H1 (cell line): ENCODE measurements at regions not wholly inside any gene's neighbourhood (a gene's known extent, or its start where the extent isn't known, plus 50 kb on each side); places are given as distances from the start of the nearest gene placed in this dataset.
"Not testable (repeated sequence)": the region's sequence is repeated elsewhere in the genome, so short reads cannot be mapped to it uniquely, and the experiment has no call there.

Experiments
- CTCF ChIA-PET: fragments of 300-600 bp; sonication (Branson Sonifier 250); formaldehyde crosslinking; loops from one replicate; lab custom pipeline; 2021; ENCODE audit not compliant: partially characterized antibody; lab: Charles Lee
- POLR2A ChIA-PET: fragments of 300-600 bp; sonication (Branson Sonifier 250); formaldehyde crosslinking; loops from one replicate; lab custom pipeline; 2021; ENCODE audit warnings: inconsistent platforms; ENCODE audit not compliant: partially characterized antibody; lab: Charles Lee
- DNase-seq, 2 experiments: peaks; one replicate each; pipeline versions ENCODE4 v3.0.0 to v3.0.0-alpha.2; 2010 to 2022; ENCODE audit warnings: low spot score in 2 of 2, low read depth in 1 of 2, mixed read lengths in 1 of 2
- FAIRE-seq: peaks from 2 replicates; lab custom pipeline; 2011; peaks lifted over from hg19 to GRCh38; lab: Jason Lieb, UNC
- H2AFZ ChIP-seq: 2 replicates; pipeline ENCODE4 v1.8.1; 2012; ENCODE audit warnings: low read length, inconsistent platforms
- H2AK5ac ChIP-seq: 2 replicates; pipeline ENCODE4 v1.6.1; 2013; ENCODE audit warnings: low read depth, low read length
- H2BK120ac ChIP-seq: replicated peaks from 2 replicates; pipeline ENCODE3; 2013; ENCODE audit warnings: low read depth, low read length, inconsistent platforms
- H2BK12ac ChIP-seq: 2 replicates; pipeline ENCODE4 v1.6.1; 2013; ENCODE audit warnings: low read depth, low read length
- H2BK15ac ChIP-seq: 2 replicates; pipeline ENCODE4 v1.6.1; 2013; ENCODE audit warnings: low read length
- H2BK20ac ChIP-seq: 2 replicates; pipeline ENCODE4 v1.6.1; 2013; ENCODE audit warnings: low read length
- H2BK5ac ChIP-seq: 2 replicates; pipeline ENCODE4 v1.6.1; 2013; ENCODE audit warnings: low read depth, low read length
- H3K14ac ChIP-seq: 2 replicates; pipeline ENCODE4 v1.6.1; 2013; ENCODE audit warnings: inconsistent platforms; ENCODE audit not compliant: insufficient read length
- H3K18ac ChIP-seq: 2 replicates; pipeline ENCODE4 v1.6.1; 2013; ENCODE audit warnings: low read length; ENCODE audit errors: extremely low read depth
- H3K23ac ChIP-seq: 2 replicates; pipeline ENCODE4 v1.6.1; 2013; ENCODE audit warnings: inconsistent platforms; ENCODE audit not compliant: insufficient read length
- H3K23me2 ChIP-seq: 2 replicates; pipeline ENCODE4 v1.6.1; 2013; ENCODE audit warnings: low read depth, low read length
- H3K27ac ChIP-seq: 2 replicates; pipeline ENCODE4 v1.6.1; 2011; ENCODE audit warnings: low read depth, low read length, inconsistent platforms
- H3K27me3 ChIP-seq, 4 experiments: replicated peaks in 1 of 4; 1 replicate in 1 of 4; 2 replicates in 3 of 4; pipeline versions ENCODE4 v1.6.1 to v1.8.1; 2011 to 2013; ENCODE audit warnings: low read length in 3 of 4, mild to moderate bottlenecking in 3 of 4, inconsistent platforms in 2 of 4, mixed read lengths in 2 of 4, moderate library complexity in 1 of 4; ENCODE audit not compliant: control insufficient read depth in 3 of 4, insufficient read depth in 3 of 4; ENCODE audit errors: extremely low read depth in 1 of 4
- H3K36me3 ChIP-seq, 4 experiments: 2 replicates each; pipeline versions ENCODE4 v1.6.1 to v1.8.1; 2011 to 2013; ENCODE audit warnings: mild to moderate bottlenecking in 4 of 4, low read length in 3 of 4, moderate library complexity in 2 of 4, control low read depth in 1 of 4, inconsistent platforms in 1 of 4; ENCODE audit not compliant: insufficient read depth in 4 of 4, control insufficient read depth in 2 of 4
- H3K4ac ChIP-seq: replicated peaks from 2 replicates; pipeline ENCODE3; 2013; ENCODE audit warnings: low read length, low read depth, mixed read lengths, inconsistent platforms; ENCODE audit not compliant: insufficient read length
- H3K4me1 ChIP-seq, 4 experiments: replicated peaks in 1 of 4; 1 replicate in 1 of 4; 2 replicates in 3 of 4; pipeline versions ENCODE4 v1.6.1 to v1.8.1; 2011 to 2013; ENCODE audit warnings: low read length in 3 of 4, inconsistent platforms in 2 of 4, mixed read lengths in 1 of 4; ENCODE audit not compliant: insufficient read depth in 4 of 4, control insufficient read depth in 3 of 4
- H3K4me2 ChIP-seq, 2 experiments: 2 replicates each; pipeline versions ENCODE4 v1.6.1 to v1.8.1; 2011 to 2013; ENCODE audit warnings: low read depth in 2 of 2, low read length in 2 of 2, control low read depth in 1 of 2, inconsistent platforms in 1 of 2, mild to moderate bottlenecking in 1 of 2; ENCODE audit not compliant: insufficient read depth in 1 of 2
- H3K4me3 ChIP-seq, 4 experiments: fragments of 200-600, 300-600 bp in 1 of 4; sonication (generic), shearing (Covaris generic), sonication (Bioruptor Twin) in 1 of 4; 2 replicates each; pipeline versions ENCODE4 v1.5.1 to v1.8.1; 2011 to 2016; ENCODE audit warnings: low read length in 4 of 4, low read depth in 3 of 4, control low read depth in 2 of 4, inconsistent platforms in 2 of 4, mild to moderate bottlenecking in 2 of 4, mixed read lengths in 1 of 4, moderate library complexity in 1 of 4; ENCODE audit not compliant: insufficient read depth in 2 of 4; ENCODE audit errors: extremely low read depth in 1 of 4
- H3K56ac ChIP-seq: replicated peaks from 2 replicates; pipeline ENCODE3; 2013; ENCODE audit warnings: low read depth, mild to moderate bottlenecking, mixed read lengths, low read length, inconsistent platforms; ENCODE audit not compliant: insufficient read length
- H3K79me1 ChIP-seq: 2 replicates; pipeline ENCODE4 v1.6.1; 2013; ENCODE audit warnings: low read depth, low read length, control low read depth
- H3K79me2 ChIP-seq, 2 experiments: 2 replicates each; pipeline versions ENCODE4 v1.6.1 to v1.8.1; 2012 to 2013; ENCODE audit warnings: low read length in 2 of 2, mild to moderate bottlenecking in 2 of 2, inconsistent platforms in 1 of 2; ENCODE audit not compliant: insufficient read depth in 2 of 2, control insufficient read depth in 1 of 2
- H3K9ac ChIP-seq, 4 experiments: replicated peaks in 1 of 4; 1 replicate in 1 of 4; 2 replicates in 3 of 4; pipeline versions ENCODE4 v1.6.1 to v1.8.1; 2011 to 2013; ENCODE audit warnings: low read depth in 3 of 4, low read length in 3 of 4, control low read depth in 2 of 4, mild to moderate bottlenecking in 2 of 4, moderate library complexity in 2 of 4, inconsistent platforms in 1 of 4; ENCODE audit errors: extremely low read depth in 1 of 4
- H3K9me3 ChIP-seq, 2 experiments: 2 replicates each; pipeline versions ENCODE4 v1.6.1 to v1.8.1; 2012 to 2013; ENCODE audit warnings: mild to moderate bottlenecking in 2 of 2, moderate library complexity in 2 of 2, control low read depth in 1 of 2, inconsistent platforms in 1 of 2, low read depth in 1 of 2, low read length in 1 of 2, mixed read lengths in 1 of 2; ENCODE audit not compliant: insufficient read depth in 2 of 2
- H4K20me1 ChIP-seq, 2 experiments: replicated peaks in 1 of 2; 2 replicates each; pipeline versions ENCODE3 to v1.8.1; 2011 to 2013; ENCODE audit warnings: inconsistent platforms in 2 of 2, low read length in 2 of 2, mild to moderate bottlenecking in 1 of 2; ENCODE audit not compliant: insufficient read depth in 2 of 2, control insufficient read depth in 1 of 2
- H4K5ac ChIP-seq: 2 replicates; pipeline ENCODE4 v1.6.1; 2013; ENCODE audit warnings: low read length, low read depth, mixed read lengths, inconsistent platforms; ENCODE audit not compliant: insufficient read length
- H4K8ac ChIP-seq: 2 replicates; pipeline ENCODE4 v1.8.0; 2013; ENCODE audit warnings: mild to moderate bottlenecking, moderate library complexity, low read length, inconsistent platforms; ENCODE audit not compliant: insufficient read depth; ENCODE audit errors: extremely low read depth
- H4K91ac ChIP-seq: replicated peaks from 2 replicates; pipeline ENCODE3; 2013; ENCODE audit warnings: low read length, mixed read lengths, inconsistent platforms; ENCODE audit not compliant: insufficient read length
- WGBS, 2 experiments: shearing (Covaris generic) in 1 of 2; methylation state at CpG; one replicate each; pipeline versions ENCODE4 v1.1.6 to v1.1.7; 2013 to 2015; ENCODE audit warnings: low lambda C conversion rate in 2 of 2, mixed read lengths in 2 of 2, inconsistent platforms in 1 of 2, low coverage in 1 of 2, missing lambda C conversion rate in 1 of 2; ENCODE audit not compliant: insufficient replicate concordance in 2 of 2, insufficient coverage in 1 of 2, insufficient read length in 1 of 2; ENCODE audit errors: extremely low coverage in 1 of 2, missing lambda C conversion rate in 1 of 2; 5-methylcytosine and 5-hydroxymethylcytosine counted together

DNA sequence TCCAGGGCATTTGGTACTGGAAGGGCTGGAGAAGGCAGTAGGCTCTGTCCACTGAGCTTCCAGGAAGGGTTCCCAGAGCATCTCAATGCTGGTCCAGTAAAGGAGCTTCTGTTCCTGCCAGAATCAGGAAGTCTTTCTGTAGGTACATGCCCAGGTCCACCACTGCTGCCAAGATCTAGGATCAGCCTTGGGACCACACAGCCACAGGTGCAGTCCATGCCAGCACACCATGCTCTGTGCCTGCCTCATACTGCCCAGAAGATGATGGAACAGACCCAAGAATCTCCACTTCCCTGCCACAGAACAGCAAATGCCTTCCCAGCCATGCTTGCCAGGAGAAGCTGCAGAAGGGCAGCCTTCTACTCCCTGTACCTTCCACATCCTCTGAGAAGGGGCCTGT, 89.3 kb downstream of the CDRT15L2 start:
- H3K27ac ChIP-seq, POLR2A ChIA-PET, H4K8ac ChIP-seq, H4K91ac ChIP-seq, DNase-seq, H3K9me3 ChIP-seq, H3K14ac ChIP-seq, H3K56ac ChIP-seq, H2BK120ac ChIP-seq, H2BK15ac ChIP-seq, H3K79me2 ChIP-seq, H3K9ac ChIP-seq, H2BK5ac ChIP-seq, H3K79me1 ChIP-seq, H3K4ac ChIP-seq, H2BK20ac ChIP-seq, H2BK12ac ChIP-seq, H4K5ac ChIP-seq, H3K27me3 ChIP-seq, H2AFZ ChIP-seq, CTCF ChIA-PET, H3K4me3 ChIP-seq, H3K4me2 ChIP-seq, H3K4me1 ChIP-seq, FAIRE-seq, H3K18ac ChIP-seq, H4K20me1 ChIP-seq, H3K36me3 ChIP-seq, H3K23me2 ChIP-seq, H2AK5ac ChIP-seq, H3K23ac ChIP-seq: not testable (repeated sequence)

DNA sequence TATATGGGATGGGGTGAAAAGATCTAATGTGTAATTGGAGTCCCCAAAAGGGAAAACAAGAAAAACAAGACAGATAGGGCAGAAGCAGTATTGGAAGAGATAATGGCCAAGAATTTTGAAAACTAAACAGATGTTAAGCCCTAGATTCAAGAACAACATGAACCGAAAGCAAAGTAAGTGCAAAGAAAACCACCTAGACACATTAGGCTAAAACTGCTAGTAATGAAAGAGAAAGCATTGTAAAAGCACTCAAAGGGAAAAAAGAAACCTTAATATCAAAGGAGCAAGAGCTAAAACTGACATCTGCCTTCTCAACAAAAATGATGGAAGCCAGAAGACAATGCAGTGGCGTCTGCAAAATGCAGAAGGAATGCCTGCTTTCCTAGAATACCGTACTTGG, 91.0 kb downstream of the CDRT15L2 start:
- H2BK12ac ChIP-seq, H4K8ac ChIP-seq, H3K18ac ChIP-seq, H3K23me2 ChIP-seq, H3K4me1 ChIP-seq, H3K27me3 ChIP-seq, H3K36me3 ChIP-seq, FAIRE-seq, H3K23ac ChIP-seq, H4K5ac ChIP-seq, H2AFZ ChIP-seq, H4K91ac ChIP-seq, H2AK5ac ChIP-seq, H2BK5ac ChIP-seq, H2BK120ac ChIP-seq, H3K4me2 ChIP-seq, H3K4ac ChIP-seq, H3K79me2 ChIP-seq, DNase-seq, H3K4me3 ChIP-seq, CTCF ChIA-PET, H3K79me1 ChIP-seq, POLR2A ChIA-PET, H4K20me1 ChIP-seq, H3K9me3 ChIP-seq, H2BK20ac ChIP-seq, H3K56ac ChIP-seq, H3K9ac ChIP-seq, H3K14ac ChIP-seq, H3K27ac ChIP-seq, H2BK15ac ChIP-seq: not testable (repeated sequence)
- no CpG with 5 or more reads among the region's 3 CpGs for WGBS, 2 experiments
